WI38 (cell line): ENCODE measurements at regions not wholly inside any gene's neighbourhood (a gene's known extent, or its start where the extent isn't known, plus 50 kb on each side); places are given as distances from the start of the nearest gene placed in this dataset.

ENCODE experiments used
- H3K4me3 ChIP-seq: 2 replicates; pipeline ENCODE4 v1.5.1; 2011; ENCODE audit warnings: low read depth, mild to moderate bottlenecking, control low read depth, low read length
- TF ChIP-seq, protein P1 (sequence below): IDR thresholded peaks from 2 replicates; pipeline ENCODE4 v1.5.1; 2012; ENCODE audit warnings: low read depth, mild to moderate bottlenecking, control low read depth, low read length

DNA sequence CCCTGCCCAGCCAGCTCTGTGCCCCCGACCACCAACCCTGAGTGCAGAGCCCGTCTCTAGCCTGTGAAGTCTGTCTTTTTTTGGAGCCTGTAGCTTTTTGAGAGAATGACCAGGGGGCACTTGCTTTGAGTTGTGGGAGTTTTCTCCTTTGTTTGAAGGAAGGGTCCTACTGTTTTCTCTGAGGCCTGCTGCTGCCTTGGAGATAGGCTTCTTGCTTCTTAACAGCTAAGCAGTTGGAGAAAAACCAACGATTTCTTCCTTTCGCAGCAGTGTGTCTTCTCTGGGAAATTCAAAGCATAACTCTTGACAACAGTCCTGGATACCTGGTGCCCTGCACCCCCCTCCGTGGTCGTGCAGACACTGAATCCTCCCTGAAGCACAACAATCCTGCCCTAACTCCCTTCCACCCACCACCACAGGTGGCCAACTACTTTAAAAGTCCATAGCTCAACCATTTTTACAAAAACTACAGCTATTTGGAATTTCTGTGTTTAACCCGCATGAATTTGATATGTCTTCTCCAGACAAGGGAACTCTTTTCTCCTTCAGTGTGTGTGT lies 61.0 kb downstream of the FAM50B start:
- TF ChIP-seq, protein P1, sequence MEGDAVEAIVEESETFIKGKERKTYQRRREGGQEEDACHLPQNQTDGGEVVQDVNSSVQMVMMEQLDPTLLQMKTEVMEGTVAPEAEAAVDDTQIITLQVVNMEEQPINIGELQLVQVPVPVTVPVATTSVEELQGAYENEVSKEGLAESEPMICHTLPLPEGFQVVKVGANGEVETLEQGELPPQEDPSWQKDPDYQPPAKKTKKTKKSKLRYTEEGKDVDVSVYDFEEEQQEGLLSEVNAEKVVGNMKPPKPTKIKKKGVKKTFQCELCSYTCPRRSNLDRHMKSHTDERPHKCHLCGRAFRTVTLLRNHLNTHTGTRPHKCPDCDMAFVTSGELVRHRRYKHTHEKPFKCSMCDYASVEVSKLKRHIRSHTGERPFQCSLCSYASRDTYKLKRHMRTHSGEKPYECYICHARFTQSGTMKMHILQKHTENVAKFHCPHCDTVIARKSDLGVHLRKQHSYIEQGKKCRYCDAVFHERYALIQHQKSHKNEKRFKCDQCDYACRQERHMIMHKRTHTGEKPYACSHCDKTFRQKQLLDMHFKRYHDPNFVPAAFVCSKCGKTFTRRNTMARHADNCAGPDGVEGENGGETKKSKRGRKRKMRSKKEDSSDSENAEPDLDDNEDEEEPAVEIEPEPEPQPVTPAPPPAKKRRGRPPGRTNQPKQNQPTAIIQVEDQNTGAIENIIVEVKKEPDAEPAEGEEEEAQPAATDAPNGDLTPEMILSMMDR = no peak
- no peak overlapping the region for H3K4me3 ChIP-seq

DNA sequence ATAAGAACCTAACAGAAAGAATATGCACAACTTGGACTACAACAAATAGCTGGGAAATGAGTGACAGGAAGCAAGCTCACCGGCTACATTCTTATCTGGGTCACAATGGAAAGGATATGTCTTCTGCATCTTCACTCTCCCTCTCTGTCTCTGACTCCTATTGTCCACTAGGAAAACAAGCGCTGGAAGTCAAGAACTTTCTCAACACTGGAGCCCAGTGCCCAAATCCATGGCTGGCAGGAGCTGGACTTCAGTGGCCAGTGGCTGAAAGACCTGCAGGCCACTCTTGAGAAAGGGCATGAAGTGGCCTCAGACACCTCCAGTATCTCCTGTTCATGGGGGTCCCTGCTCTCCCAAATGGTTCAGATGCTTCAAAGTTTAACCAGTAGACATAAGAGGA lies 62.0 kb downstream of the FAM50B start:
- no peak overlapping the region for H3K4me3 ChIP-seq
- TF ChIP-seq, protein P1 = no peak

DNA sequence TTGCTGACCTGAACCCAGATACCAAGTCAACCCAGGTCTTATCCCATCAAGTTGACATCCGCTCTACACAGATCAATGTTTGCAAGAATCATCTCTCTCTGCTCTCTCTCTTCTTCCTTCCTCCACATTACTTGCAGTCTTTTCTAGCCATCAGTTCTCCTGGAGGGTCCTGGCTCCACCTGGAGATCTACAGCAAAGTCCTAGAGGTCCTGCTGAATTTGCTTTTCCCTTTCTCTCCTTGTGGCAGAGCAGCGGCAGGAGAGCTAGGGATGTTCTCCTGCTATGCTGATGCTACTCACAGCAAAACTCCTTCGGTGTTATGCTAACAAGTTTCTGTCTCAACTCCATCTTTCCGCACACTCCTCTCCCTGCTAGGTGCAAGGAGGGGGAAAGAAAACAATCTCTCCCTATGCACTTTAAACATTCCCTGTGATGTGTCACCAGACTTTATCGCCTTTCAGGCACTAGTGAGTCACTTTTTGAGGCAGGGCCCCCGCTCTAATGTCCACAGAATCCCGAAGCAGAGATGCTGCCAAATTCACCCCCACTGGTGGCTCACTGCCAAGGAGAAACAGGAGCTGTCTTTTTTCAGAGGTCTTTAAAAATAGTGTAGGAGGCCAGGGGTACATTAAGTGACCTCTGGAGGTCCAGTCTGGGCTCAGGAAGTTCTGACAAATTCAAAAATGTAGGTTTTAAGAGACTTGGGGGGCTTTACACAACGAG lies 62.6 kb downstream of the FAM50B start:
- TF ChIP-seq, protein P1 = no peak
- H3K4me3 ChIP-seq = no peak overlapping the region

DNA sequence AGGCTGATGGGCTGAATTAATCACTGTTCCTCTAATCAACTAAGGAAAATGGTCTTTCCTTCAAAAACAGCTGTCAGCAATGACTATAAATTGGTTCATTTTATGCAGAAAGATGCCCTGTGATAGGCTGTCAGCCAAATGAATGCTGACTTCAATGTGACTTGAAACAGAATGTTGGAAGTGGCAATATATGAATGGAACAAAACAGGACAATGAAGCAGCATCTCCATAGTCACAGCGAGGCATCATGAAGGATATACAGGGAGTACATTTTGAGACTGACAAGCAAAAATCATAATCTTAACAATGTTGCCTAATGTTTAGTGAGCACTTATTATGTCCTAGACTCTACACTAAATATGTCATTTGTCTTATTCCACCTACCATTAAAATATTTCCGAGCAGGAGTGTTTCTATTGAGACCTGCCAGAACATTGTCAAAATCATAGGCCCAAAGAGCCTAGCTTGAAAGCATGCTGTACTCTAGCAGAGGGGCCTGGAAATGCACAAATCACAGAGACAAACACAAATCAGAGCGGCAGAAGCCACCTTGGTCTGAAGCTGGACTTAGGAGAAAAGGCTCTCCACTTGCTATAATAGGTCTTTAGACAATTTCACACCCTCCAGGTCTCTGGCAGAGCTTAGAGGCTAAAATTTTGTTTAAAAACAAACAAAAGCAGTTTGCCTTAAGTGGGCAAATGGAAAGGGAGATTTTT lies 63.3 kb downstream of the FAM50B start:
- no peak overlapping the region for H3K4me3 ChIP-seq
- TF ChIP-seq, protein P1 = no peak

DNA sequence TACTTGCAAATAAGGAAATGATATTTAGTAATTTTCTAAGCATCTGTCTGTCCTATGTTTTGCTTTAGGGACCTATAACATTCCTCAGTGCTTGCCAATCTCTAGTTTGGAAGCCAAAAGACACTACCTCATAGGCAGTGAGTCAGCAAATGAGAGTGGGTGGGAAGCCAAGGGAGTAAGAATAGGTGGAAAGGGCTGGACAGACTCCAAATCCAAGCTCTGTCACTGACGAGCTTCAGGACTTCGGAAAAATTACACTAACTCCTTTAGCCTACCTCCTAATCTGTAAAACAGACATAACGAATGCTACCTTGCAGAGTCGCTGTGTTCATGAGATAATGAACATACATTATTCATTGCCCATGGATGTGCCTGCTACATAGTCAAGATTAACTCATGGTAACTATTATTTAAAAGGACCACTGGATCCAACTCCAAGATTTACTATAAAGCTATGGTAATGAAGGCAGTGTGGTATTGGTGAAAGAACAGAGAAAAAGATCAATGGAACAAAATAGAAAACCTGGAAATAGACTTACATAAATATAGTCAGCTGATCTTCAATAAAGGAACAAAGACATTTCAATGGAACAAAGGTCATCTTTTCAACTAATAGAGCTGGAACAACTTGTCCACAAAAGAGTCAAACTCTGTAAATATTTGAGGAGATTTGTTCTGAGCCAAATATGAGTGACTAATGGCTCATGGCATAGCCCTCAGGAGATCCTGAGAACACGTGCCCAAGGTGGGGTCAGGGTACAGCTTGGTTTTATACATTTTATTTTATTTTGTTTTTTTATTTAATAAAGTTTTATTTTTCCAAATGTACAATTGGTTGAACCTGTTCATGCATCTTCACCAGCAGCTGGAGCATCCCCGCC lies 64.1 kb downstream of the FAM50B start:
- TF ChIP-seq, protein P1 = no peak
- no peak overlapping the region for H3K4me3 ChIP-seq

DNA sequence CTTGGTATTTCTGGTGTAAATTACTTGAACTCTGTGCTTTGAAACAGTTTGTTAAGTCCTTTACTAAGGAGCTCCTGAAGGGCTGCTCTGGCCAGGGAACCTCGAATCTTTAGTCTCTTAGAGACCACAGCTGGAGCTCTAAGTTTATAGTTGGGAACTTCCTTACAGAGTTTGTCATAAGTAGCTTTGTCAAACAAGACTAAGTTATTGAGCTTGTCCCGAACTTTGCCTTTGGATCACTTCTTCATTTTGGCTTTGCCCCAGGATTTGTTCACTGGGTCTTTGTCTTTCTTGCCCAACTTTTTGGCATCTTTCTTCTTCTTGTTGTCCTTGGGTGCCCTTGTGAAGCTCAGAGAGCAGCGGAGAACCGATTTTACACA lies 64.8 kb downstream of the FAM50B start:
- TF ChIP-seq, protein P1 = no peak
- no peak overlapping the region for H3K4me3 ChIP-seq
